ENCODE measurements at regions not wholly inside any gene's neighbourhood (a gene's known extent, or its start where the extent isn't known, plus 50 kb on each side); places are given as distances from the start of the nearest gene placed in this dataset.

DNA sequence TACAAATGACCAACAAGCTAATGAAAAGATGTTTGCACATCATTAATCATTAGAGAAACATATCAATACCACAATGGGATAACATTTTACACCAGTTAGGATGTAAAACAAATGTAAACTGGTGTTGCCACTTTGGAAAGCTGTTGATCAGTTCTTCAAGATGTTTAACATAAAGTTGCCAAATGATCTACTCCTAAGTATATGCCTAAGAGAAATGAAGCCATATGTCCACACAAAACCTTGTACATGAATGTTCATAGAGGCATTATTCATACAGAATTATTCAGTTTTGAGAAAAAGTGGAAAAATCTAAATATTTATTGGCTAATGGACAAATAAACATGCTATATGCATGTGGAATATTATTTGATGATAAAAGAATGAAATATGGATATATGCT lies 136.9 kb upstream of the KITLG start:
- TF ChIP-seq, protein P1, sequence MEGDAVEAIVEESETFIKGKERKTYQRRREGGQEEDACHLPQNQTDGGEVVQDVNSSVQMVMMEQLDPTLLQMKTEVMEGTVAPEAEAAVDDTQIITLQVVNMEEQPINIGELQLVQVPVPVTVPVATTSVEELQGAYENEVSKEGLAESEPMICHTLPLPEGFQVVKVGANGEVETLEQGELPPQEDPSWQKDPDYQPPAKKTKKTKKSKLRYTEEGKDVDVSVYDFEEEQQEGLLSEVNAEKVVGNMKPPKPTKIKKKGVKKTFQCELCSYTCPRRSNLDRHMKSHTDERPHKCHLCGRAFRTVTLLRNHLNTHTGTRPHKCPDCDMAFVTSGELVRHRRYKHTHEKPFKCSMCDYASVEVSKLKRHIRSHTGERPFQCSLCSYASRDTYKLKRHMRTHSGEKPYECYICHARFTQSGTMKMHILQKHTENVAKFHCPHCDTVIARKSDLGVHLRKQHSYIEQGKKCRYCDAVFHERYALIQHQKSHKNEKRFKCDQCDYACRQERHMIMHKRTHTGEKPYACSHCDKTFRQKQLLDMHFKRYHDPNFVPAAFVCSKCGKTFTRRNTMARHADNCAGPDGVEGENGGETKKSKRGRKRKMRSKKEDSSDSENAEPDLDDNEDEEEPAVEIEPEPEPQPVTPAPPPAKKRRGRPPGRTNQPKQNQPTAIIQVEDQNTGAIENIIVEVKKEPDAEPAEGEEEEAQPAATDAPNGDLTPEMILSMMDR (conservative IDR thresholded peaks at IDR 0.05; ENCODE audit: low read length), result no peak
- TF ChIP-seq EZH2phosphoT487 (IDR thresholded peaks at IDR 0.05; ENCODE audit: borderline replicate concordance, low read depth, low read length), result no peak
